ENCODE measurements at regions not wholly inside any gene's neighbourhood (a gene's known extent, or its start where the extent isn't known, plus 50 kb on each side); places are given as distances from the start of the nearest gene placed in this dataset.

DNA sequence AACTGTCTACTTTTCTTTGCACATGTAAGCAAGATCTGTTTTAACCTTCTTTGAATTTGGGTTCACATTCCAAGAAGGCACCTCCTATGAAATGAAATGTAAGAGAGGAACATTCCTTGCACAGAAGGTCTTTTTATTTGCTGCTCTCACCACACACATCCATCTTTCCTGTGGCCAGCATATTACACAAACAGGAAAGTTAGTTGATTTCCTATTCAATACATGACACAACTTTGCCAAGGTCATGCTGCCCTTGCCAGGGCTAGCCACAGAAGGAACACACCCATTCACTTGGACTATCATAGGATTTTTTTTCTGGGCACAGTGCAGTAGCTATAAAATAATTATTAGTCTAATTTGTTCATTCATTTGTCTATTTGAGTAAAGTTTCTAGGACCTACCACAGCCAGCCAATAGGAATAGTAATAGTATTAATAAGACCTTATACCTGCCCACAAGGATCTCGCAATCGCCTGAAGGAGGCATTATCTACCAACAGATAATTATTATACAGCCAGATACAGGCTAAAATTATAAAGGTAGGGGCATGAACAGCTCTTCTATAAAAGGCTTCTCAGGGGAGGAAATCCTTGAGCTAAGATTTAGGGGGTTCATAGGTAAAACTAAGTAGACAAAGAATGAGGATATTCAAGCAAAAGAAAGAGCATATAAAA lies 78.1 kb upstream of the NREP start:
- TF ChIP-seq POLR2AphosphoS5 (IDR thresholded peaks at IDR 0.05; ENCODE audit: insufficient read depth in 1 of 2, low read depth in 1 of 2) = no peak
- no peak for TF ChIP-seq POLR2A (IDR thresholded peaks at IDR 0.05)

Data from vagina (tissue), 2 donors.